HUES48 (cell line): ENCODE measurements at regions not wholly inside any gene's neighbourhood (a gene's known extent, or its start where the extent isn't known, plus 50 kb on each side); places are given as distances from the start of the nearest gene placed in this dataset.
"Not testable (repeated sequence)": the region's sequence is repeated elsewhere in the genome, so short reads cannot be mapped to it uniquely, and the experiment has no call there.

Source experiments
- H3K27ac ChIP-seq: one replicate; pipeline ENCODE4 v1.7.0; 2013; ENCODE audit warnings: low read depth, low read length, inconsistent platforms
- H3K27me3 ChIP-seq: 2 replicates; pipeline ENCODE4 v1.6.1; 2013; ENCODE audit warnings: mild to moderate bottlenecking, low read length; ENCODE audit not compliant: control insufficient read depth, insufficient read depth
- H3K36me3 ChIP-seq: 2 replicates; pipeline ENCODE4 v1.6.1; 2013; ENCODE audit warnings: low read length; ENCODE audit not compliant: control insufficient read depth, insufficient read depth
- H3K4me1 ChIP-seq: 2 replicates; pipeline ENCODE4 v1.6.1; 2013; ENCODE audit warnings: mild to moderate bottlenecking, low read length; ENCODE audit not compliant: control insufficient read depth, insufficient read depth
- H3K4me3 ChIP-seq: 2 replicates; pipeline ENCODE4 v1.5.1; 2013; ENCODE audit warnings: mild to moderate bottlenecking, low read depth, low read length
- H3K9ac ChIP-seq: 2 replicates; pipeline ENCODE4 v1.6.1; 2013; ENCODE audit warnings: mild to moderate bottlenecking, low read depth, low read length, moderate library complexity
- H3K9me3 ChIP-seq: 2 replicates; pipeline ENCODE4 v1.6.1; 2013; ENCODE audit warnings: low read length; ENCODE audit not compliant: control insufficient read depth, insufficient read depth

DNA sequence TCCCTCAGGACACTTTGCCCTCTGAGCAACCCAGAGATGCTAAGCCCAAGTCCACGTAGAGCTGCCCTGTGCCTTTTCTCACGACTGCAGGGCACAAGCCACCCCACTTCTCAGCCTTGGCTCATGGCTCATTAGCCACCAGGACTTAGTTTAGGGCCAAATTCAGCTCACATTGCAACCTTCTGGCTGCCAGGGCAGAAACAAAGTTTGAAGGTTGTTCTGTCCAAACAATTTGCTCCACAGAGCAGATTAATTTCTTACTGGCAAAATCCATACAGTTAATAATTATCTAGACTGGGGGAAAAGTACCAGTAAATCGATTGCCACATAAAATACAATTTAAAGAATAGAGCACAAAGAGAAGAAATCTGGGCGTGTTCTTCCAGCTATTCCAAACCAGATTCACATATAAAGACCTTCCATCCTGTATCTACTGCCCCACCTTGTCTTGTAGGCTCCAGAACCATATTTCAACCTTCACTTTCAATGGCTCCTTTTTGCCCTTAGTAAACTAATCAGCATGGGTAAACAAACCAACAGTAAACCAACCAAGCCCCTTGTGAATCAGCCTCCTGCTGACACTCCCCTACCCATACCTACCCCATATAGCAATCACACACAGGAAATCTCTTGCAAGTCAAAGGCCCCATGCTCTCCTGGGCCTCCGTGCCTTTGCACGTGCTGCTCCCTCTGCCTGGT lies 101.9 kb downstream of the QRSL1 start:
- H3K9ac ChIP-seq, result no peak overlapping the region
- no peak overlapping the region for H3K4me3 ChIP-seq
- no peaks in the 10 kb centered on the region for H3K27me3 ChIP-seq
- H3K9me3 ChIP-seq, result peaks cover 7% of the 10 kb centered on the region; the same call in 1 of the 2 replicates
- peaks cover 5% of the 10 kb centered on the region; the same call in 1 of the 2 replicates for H3K4me1 ChIP-seq
- no peaks in the 10 kb centered on the region for H3K36me3 ChIP-seq
- no peak overlapping the region for H3K27ac ChIP-seq

DNA sequence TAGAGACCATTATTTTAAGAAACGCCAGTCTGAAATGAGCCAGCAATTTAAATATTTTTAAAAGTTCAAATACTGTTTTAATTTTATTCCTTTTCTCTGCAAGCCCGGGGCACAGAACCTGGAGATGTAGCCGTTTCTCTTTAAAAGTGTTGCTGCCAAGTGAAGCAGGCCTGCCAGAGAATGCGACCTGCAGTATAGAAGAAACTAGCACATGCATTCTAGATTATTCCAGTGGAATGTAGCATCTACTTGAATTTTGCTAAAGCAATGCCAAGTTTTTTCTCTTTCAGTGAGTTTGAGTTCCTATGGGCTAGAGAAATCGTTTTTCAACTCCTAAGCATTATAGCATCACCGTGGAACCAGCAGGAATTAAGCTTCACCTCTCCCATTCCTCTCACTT lies 101.3 kb downstream of the QRSL1 start:
- peaks cover 5% of the 10 kb centered on the region; the same call in 1 of the 2 replicates for H3K4me1 ChIP-seq
- no peaks in the 10 kb centered on the region for H3K27me3 ChIP-seq
- H3K9ac ChIP-seq, result no peak overlapping the region
- peaks cover 2% of the 10 kb centered on the region; the same call in 1 of the 2 replicates for H3K9me3 ChIP-seq
- H3K36me3 ChIP-seq, result no peaks in the 10 kb centered on the region
- no peak overlapping the region for H3K4me3 ChIP-seq
- no peak overlapping the region for H3K27ac ChIP-seq

DNA sequence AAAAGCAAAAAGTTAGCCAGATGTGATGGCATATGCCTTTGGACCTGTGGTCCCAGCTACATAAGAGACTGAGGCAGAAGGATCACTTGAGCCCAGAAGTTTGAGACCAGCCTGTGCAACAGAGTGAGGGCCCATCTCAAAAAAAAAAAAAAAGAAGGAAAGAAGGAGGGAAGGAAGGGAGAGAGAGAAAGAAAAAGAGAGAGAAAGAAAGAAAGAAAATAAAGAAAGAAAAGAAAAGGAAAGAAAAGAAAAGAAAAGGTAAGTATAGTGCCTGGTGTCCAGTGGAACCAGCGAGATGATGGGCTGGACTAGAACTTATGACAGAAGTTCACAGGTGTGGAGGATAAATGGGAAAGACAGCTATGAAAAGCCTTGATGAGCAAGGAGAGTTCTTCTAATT lies 100.9 kb downstream of the QRSL1 start:
- Histone ChIP-seq H3K4me3 (no peak overlapping the region), H3K27ac (no peak overlapping the region), H3K9ac (no peak overlapping the region), H3K27me3 (no peaks in the 10 kb centered on the region), H3K4me1 (peaks cover 4% of the 10 kb centered on the region; the same call in 1 of the 2 replicates), H3K36me3 (no peaks in the 10 kb centered on the region), H3K9me3 (no peaks in the 10 kb centered on the region)

DNA sequence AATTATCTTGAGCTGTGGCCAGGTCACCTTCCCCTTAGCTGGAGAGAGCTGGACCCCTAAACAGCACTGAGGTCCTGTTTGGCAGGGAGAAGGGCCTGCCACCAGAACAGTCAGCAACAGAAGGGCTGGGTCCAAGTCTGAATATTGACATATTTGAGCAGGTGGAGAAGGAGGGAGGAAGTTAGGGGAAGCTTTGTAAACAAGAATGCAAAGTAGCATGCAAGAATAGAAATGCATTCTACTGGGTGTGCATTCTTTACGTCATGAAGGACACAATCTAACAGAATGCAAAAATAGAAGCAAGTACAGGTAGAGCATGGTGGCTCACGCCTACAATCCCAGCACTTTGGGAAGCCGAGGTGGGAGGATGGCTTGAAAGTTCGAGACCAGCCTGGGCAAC lies 100.5 kb downstream of the QRSL1 start:
- H3K4me1 ChIP-seq, result no peaks in the 10 kb centered on the region
- H3K27me3 ChIP-seq, result no peaks in the 10 kb centered on the region
- H3K27ac ChIP-seq, result no peak overlapping the region
- H3K9me3 ChIP-seq, result no peaks in the 10 kb centered on the region
- no peak overlapping the region for H3K9ac ChIP-seq
- H3K36me3 ChIP-seq, result no peaks in the 10 kb centered on the region
- no peak overlapping the region for H3K4me3 ChIP-seq

DNA sequence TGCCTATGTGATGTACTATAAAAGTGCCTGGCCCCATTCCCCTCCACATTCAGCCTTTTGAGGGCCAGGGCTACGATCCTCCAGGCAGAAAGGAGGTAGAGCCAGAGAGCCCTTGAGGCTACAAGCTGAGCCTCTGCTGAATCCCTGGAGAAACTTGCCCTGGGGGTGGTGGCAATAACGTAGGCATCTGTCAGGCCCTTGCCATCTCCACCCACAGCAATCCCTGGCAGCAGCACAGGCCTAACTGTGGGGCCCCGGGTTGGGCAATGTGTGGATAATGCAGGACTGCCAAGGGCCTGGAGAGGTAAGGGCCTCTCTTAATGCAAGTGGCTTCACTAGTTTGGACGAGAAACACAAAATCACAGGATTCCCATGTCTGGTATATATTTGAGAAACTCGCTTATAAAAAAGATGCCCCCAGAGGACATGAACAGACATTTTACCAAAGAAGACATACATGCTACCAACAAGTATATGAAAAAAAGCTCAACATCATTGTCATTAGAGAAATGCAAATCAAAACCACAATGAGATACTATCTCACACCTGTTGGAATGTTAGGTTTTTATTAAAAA lies 99.0 kb downstream of the QRSL1 start:
- no peaks in the 10 kb centered on the region for H3K4me1 ChIP-seq
- no peak overlapping the region for H3K9ac ChIP-seq
- H3K9me3 ChIP-seq, result no peaks in the 10 kb centered on the region
- no peaks in the 10 kb centered on the region for H3K27me3 ChIP-seq
- H3K36me3 ChIP-seq, result no peaks in the 10 kb centered on the region
- no peak overlapping the region for H3K4me3 ChIP-seq
- no peak overlapping the region for H3K27ac ChIP-seq

DNA sequence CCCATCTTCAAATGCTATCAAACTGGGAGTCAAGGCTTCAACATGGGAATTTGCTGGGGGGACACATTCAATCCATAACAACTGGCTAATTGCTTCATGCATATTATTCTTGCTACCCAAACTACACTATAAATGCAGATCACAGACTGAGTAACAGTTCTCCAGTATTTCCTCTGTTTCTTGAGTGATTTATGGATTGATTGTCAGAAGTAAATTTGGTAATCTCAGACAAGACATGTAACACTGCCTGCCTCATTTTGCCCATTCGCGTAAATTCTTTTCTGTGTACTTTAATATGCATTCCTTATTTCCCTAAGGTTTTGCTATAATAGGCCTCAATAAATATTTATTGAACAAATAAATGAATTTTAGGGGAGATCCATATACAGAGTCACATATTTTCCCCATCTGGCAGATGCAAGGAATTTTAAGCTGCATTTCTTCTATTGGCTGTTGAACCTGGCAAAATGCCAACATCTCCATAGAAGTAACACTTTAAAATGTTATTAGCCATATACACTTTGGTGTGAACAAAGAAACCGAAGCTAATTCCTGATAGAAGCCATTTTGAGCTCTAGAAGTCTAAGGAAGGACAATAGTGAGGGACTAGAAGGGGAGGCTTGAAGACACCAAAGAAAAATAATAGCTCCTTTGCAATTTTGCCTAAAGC lies 98.2 kb downstream of the QRSL1 start:
- H3K36me3 ChIP-seq, result no peaks in the 10 kb centered on the region
- H3K4me1 ChIP-seq, result no peaks in the 10 kb centered on the region
- no peak overlapping the region for H3K9ac ChIP-seq
- no peak overlapping the region for H3K27ac ChIP-seq
- H3K4me3 ChIP-seq, result no peak overlapping the region
- H3K27me3 ChIP-seq, result no peaks in the 10 kb centered on the region
- H3K9me3 ChIP-seq, result no peaks in the 10 kb centered on the region

DNA sequence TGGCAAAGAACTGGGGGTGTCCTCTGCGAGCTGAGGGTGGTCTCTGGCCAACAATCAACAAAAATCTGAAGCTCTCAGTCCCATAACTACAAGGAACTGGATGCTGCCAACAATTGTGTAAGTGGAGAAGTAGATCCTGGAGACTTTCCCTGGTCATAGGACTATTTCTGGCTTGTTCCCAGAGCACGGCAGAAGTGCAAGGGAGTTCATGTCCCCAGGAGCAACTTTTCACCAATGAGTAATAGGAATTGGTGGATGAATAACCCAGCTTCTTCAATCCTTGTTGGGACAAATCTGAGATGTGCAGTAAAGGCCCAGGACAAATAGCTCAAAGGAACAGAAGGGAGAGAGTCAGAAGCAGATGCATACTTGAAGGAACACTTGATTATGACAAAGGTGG lies 95.5 kb downstream of the QRSL1 start:
- no peak overlapping the region for H3K27ac ChIP-seq
- no peaks in the 10 kb centered on the region for H3K4me1 ChIP-seq

DNA sequence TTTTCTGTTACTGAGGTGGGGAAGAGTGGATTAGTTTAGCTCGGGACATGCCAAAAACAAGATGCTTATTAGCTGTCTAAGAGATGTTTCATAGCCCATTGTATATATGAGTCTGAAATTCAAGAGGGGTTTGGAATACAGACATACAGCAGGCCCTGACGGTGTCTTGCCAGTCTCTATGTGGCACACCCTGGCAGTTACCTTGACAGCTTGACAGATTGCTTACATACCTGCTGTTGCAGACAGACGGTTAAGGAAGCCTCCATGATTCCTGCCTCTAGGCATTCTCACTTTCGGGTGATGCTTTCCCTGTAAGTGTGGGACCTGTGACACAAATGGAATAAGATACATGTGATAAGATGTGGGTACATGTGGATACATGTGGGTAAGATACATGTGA lies 95.0 kb downstream of the QRSL1 start:
- no peaks in the 10 kb centered on the region for H3K36me3 ChIP-seq
- H3K27ac ChIP-seq, result no peak overlapping the region
- no peaks in the 10 kb centered on the region for H3K9me3 ChIP-seq
- H3K4me3 ChIP-seq, result no peak overlapping the region
- no peaks in the 10 kb centered on the region for H3K27me3 ChIP-seq
- no peaks in the 10 kb centered on the region for H3K4me1 ChIP-seq
- H3K9ac ChIP-seq, result no peak overlapping the region

More for the DNA sequence above, 95.5 kb downstream of the QRSL1 start:
- no peaks in the 10 kb centered on the region for H3K36me3 ChIP-seq
- H3K27me3 ChIP-seq, result no peaks in the 10 kb centered on the region
- no peak overlapping the region for H3K9ac ChIP-seq
- H3K4me3 ChIP-seq, result no peak overlapping the region
- H3K9me3 ChIP-seq, result no peaks in the 10 kb centered on the region

DNA sequence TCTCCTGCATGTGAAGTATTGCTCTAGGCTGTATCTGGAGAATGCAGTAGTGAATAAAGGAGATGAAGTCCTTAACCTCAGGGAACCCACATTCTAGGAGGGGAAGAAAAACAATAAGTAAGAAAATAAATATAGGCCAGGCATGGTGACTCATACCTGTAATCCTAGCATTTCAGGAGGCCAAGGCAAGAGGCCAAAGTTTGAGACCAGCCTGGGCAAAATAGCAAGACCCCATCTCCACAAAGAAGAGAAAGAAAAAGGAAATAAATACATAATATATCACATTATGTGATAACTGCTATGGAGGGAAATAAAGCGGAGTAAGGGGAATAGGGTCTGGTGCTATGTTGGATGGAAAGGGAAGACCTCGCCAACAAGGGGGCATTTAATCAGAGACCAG lies 94.0 kb downstream of the QRSL1 start:
- not testable (repeated sequence) for H3K9ac ChIP-seq, H3K36me3 ChIP-seq, H3K27ac ChIP-seq, H3K4me1 ChIP-seq, H3K4me3 ChIP-seq, H3K27me3 ChIP-seq, H3K9me3 ChIP-seq

DNA sequence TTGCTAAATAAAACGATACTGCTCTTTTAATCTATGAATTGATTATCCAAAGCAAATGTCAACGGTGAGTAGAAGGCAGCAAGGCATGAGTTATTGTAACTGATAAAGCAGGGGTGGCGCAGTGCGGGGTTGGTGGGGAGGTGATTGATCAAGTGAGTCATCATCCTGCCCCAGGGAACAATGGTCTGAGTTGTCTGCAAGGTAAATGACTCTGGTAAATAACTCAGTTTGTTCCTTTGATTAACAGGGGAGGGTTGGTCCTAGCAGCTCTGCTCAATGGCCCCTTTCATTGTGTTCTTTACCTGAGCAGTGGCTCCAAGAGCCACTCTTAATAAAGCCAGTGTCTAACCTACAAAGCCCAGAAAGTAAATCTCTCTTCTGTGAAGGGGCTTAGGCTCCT lies 91.8 kb downstream of the QRSL1 start:
- not testable (repeated sequence) for H3K4me1 ChIP-seq, H3K36me3 ChIP-seq, H3K27me3 ChIP-seq, H3K4me3 ChIP-seq, H3K9me3 ChIP-seq, H3K9ac ChIP-seq
- H3K27ac ChIP-seq, result peak overlapping the region; percentile 54
